ENCODE measurements at regions not wholly inside any gene's neighbourhood (a gene's known extent, or its start where the extent isn't known, plus 50 kb on each side); places are given as distances from the start of the nearest gene placed in this dataset.

- TF ChIP-seq TCF7L2 (IDR thresholded peaks at IDR 0.05; ENCODE audit: borderline replicate concordance, extremely low read depth, insufficient read depth, insufficient read length) (no peak), SP1 (IDR thresholded peaks at IDR 0.05; ENCODE audit: low read depth) (no peak), SRF (IDR thresholded peaks at IDR 0.05; ENCODE audit: low read depth) (no peak), POLR2A (IDR thresholded peaks at IDR 0.05; ENCODE audit: borderline replicate concordance, extremely low read depth, insufficient read depth, insufficient read length) (no peak), CEBPB (IDR thresholded peaks at IDR 0.05; ENCODE audit: low read depth) (no peak)
Measured at GRCh38 chr4:64508089-64508488, 98.8 kb upstream of the TECRL start (continued).

- Histone ChIP-seq H3K27me3 (ENCODE audit: insufficient read depth, low read length) (no peaks in the 10 kb centered on the region), H3K4me2 (ENCODE audit: low read length) (no peak overlapping the region), H3K9me3 (ENCODE audit: control insufficient read depth in 1 of 2, insufficient read depth in 1 of 2, low read depth in 1 of 2, low read length in 2 of 2) (peaks cover 6 to 7% of the 10 kb centered on the region in 2 experiments; a peak in 3 of 4 replicates), H3K27ac (ENCODE audit: low read depth, low read length) (no peak overlapping the region), H4K20me1 (ENCODE audit: insufficient read depth) (no peaks in the 10 kb centered on the region), H3K4me1 (ENCODE audit: control insufficient read depth in 1 of 2, insufficient read depth in 2 of 2, low read length in 2 of 2) (no peaks in the 10 kb centered on the region), H3K9me2 (ENCODE audit: insufficient read depth) (no peaks in the 10 kb centered on the region), H3K4me3 (replicated peaks in 1 of 2; ENCODE audit: low read depth in 1 of 2, low read length in 2 of 2) (no peak overlapping the region), H3K79me2 (ENCODE audit: insufficient read depth, low read length) (no peaks in the 10 kb centered on the region), H3K9ac (ENCODE audit: low read length) (no peak overlapping the region), H3K36me3 (ENCODE audit: control insufficient read depth in 1 of 2, insufficient read depth in 2 of 2, low read length in 2 of 2) (no peaks in the 10 kb centered on the region), H2AFZ (ENCODE audit: low read depth, low read length, poor library complexity, severe bottlenecking) (no peak overlapping the region)
- no peak for DNase-seq (ENCODE audit: low read depth, low spot score)
- ChIA-PET POLR2A (no interaction called here), CTCF (no interaction called here), RAD21 (ENCODE audit: low non-redundant PET in 1 of 2, low total read pairs in 2 of 2, uncharacterized antibody in 2 of 2, unreplicated experiment in 2 of 2) (no interaction called here)
- intact Hi-C loops (cut with micrococcal nuclease) = no loop called here
- no TSS peak for BruUV-seq (replicated peaks)
- no peak for ATAC-seq
- TF ChIP-seq, protein P1, sequence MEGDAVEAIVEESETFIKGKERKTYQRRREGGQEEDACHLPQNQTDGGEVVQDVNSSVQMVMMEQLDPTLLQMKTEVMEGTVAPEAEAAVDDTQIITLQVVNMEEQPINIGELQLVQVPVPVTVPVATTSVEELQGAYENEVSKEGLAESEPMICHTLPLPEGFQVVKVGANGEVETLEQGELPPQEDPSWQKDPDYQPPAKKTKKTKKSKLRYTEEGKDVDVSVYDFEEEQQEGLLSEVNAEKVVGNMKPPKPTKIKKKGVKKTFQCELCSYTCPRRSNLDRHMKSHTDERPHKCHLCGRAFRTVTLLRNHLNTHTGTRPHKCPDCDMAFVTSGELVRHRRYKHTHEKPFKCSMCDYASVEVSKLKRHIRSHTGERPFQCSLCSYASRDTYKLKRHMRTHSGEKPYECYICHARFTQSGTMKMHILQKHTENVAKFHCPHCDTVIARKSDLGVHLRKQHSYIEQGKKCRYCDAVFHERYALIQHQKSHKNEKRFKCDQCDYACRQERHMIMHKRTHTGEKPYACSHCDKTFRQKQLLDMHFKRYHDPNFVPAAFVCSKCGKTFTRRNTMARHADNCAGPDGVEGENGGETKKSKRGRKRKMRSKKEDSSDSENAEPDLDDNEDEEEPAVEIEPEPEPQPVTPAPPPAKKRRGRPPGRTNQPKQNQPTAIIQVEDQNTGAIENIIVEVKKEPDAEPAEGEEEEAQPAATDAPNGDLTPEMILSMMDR (IDR thresholded peaks at IDR 0.05 in 2 of 3, conservative IDR thresholded peaks at IDR 0.05 in 1 of 3; ENCODE audit: borderline replicate concordance in 1 of 3, insufficient read depth in 1 of 3, low read depth in 2 of 3, low read length in 2 of 3) = no peak
- TF ChIP-seq ZNF274 (IDR thresholded peaks at IDR 0.05; ENCODE audit: low read depth, low read length) (no peak), ZFX (IDR thresholded peaks at IDR 0.05) (no peak), POLR2A (IDR thresholded peaks at IDR 0.05; ENCODE audit: borderline replicate concordance, extremely low read depth, insufficient read depth, insufficient read length) (no peak), EZH2 (IDR thresholded peaks at IDR 0.05) (no peak), REST (IDR thresholded peaks at IDR 0.05; ENCODE audit: low read depth) (no peak), TCF7L2 (IDR thresholded peaks at IDR 0.05; ENCODE audit: borderline replicate concordance, extremely low read depth, insufficient read depth, insufficient read length) (no peak), EZH2phosphoT487 (IDR thresholded peaks at IDR 0.05; ENCODE audit: borderline replicate concordance) (no peak), EGR1 (IDR thresholded peaks at IDR 0.05; ENCODE audit: low read depth) (no peak), CBX3 (IDR thresholded peaks at IDR 0.05; ENCODE audit: low read depth) (no peak), POLR2AphosphoS5 (IDR thresholded peaks at IDR 0.05; ENCODE audit: low read depth, low read length) (no peak), SRF (IDR thresholded peaks at IDR 0.05; ENCODE audit: low read depth) (no peak)
- TF ChIP-seq, protein P2, sequence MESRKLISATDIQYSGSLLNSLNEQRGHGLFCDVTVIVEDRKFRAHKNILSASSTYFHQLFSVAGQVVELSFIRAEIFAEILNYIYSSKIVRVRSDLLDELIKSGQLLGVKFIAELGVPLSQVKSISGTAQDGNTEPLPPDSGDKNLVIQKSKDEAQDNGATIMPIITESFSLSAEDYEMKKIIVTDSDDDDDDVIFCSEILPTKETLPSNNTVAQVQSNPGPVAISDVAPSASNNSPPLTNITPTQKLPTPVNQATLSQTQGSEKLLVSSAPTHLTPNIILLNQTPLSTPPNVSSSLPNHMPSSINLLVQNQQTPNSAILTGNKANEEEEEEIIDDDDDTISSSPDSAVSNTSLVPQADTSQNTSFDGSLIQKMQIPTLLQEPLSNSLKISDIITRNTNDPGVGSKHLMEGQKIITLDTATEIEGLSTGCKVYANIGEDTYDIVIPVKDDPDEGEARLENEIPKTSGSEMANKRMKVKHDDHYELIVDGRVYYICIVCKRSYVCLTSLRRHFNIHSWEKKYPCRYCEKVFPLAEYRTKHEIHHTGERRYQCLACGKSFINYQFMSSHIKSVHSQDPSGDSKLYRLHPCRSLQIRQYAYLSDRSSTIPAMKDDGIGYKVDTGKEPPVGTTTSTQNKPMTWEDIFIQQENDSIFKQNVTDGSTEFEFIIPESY (IDR thresholded peaks at IDR 0.05; ENCODE audit: extremely low read depth, insufficient replicate concordance, low read length) = no peak
Measured at GRCh38 chr4:64503945-64504675, 94.9 kb upstream of the TECRL start.

All from HCT116 (cell line).